Testis (tissue), 2 donors: ENCODE measurements at regions not wholly inside any gene's neighbourhood (a gene's known extent, or its start where the extent isn't known, plus 50 kb on each side); places are given as distances from the start of the nearest gene placed in this dataset.

ENCODE experiments used
- DNase-seq: peaks from one replicate; pipeline ENCODE4 v3.0.0-alpha.2; 2019
- H3K27ac ChIP-seq, 2 donors: fragments of 200-600 bp; sonication (generic); one replicate each; pipeline ENCODE4 v1.5.1; 2019
- H3K27me3 ChIP-seq: fragments of 200-600 bp; sonication (generic); one replicate; pipeline ENCODE4 v1.5.1; 2019
- H3K36me3 ChIP-seq: fragments of 200-600 bp; sonication (generic); one replicate; pipeline ENCODE4 v1.5.1; 2017; ENCODE audit warnings: low read depth; ENCODE audit errors: missing control alignments
- H3K4me1 ChIP-seq: fragments of 200-600 bp; sonication (generic); one replicate; pipeline ENCODE4 v1.5.1; 2019
- H3K4me3 ChIP-seq, 2 donors: fragments of 200-600 bp; sonication (generic); one replicate each; pipeline ENCODE4 v1.5.1; 2017 to 2019
- H3K9me3 ChIP-seq: fragments of 200-600 bp; sonication (generic); one replicate; pipeline ENCODE4 v1.5.1; 2017
- CTCF ChIP-seq, 3 experiments: fragments of 450-650 bp in 2 of 3; fragments of 200-600 bp in 1 of 3; sonication (generic) in 1 of 3; IDR thresholded peaks; one replicate each; pipeline ENCODE4 v1.5.1; 2016 to 2019; ENCODE audit warnings: antibody characterized with exemption in 3 of 3, mild to moderate bottlenecking in 2 of 3, moderate library complexity in 1 of 3
- POLR2A ChIP-seq: fragments of 450-650 bp; IDR thresholded peaks from one replicate; pipeline ENCODE4 v1.6.1; 2017; ENCODE audit warnings: antibody characterized with exemption, mild to moderate bottlenecking, moderate library complexity
- WGBS, 2 donors: methylation state at CpG; one replicate each; pipeline ENCODE4 v1.1.5; 2018; 5-methylcytosine and 5-hydroxymethylcytosine counted together
- intact Hi-C: fragments of 100-400 bp; cut with DNase I; formaldehyde crosslinking; loops from one replicate; pipeline ENCODE4 v1.15.1; 2023; ENCODE audit warnings: low total_unique reads

GRCh38 chr11:19377881-19378280 lies 137.1 kb upstream of the E2F8 start:
- no peaks in the 10 kb centered on the region for H3K27me3 ChIP-seq
- H3K4me1 ChIP-seq = peaks cover 3% of the 10 kb centered on the region
- 80 to 93% methylated on average over 4 of the region's 4 CpGs for WGBS, 2 donors

GRCh38 chr11:19375440-19375839 lies 134.7 kb upstream of the E2F8 start:
- Histone ChIP-seq H3K36me3 (no peaks in the 10 kb centered on the region), H3K9me3 (no peaks in the 10 kb centered on the region), H3K27ac (no peak overlapping the region), H3K4me3 (no peak overlapping the region), H3K4me1 (no peaks in the 10 kb centered on the region), H3K27me3 (no peaks in the 10 kb centered on the region)
- intact Hi-C loops = no loop called here
- no peak for TF ChIP-seq CTCF (IDR thresholded peaks at IDR 0.05)
- TF ChIP-seq POLR2A = no peak
- no peak for DNase-seq
- WGBS, 2 donors = 80 to 89% methylated on average over 3 of the region's 3 CpGs

More at GRCh38 chr11:19377881-19378280, 137.1 kb upstream of the E2F8 start:
- no peak for DNase-seq
- H3K36me3 ChIP-seq = no peaks in the 10 kb centered on the region
- H3K9me3 ChIP-seq = no peaks in the 10 kb centered on the region
- no peak overlapping the region for H3K27ac ChIP-seq
- no peak overlapping the region for H3K4me3 ChIP-seq
- no peak for TF ChIP-seq CTCF (IDR thresholded peaks at IDR 0.05)
- no peak for TF ChIP-seq POLR2A
- intact Hi-C loops = no loop called here

GRCh38 chr11:19374151-19374569 lies 133.4 kb upstream of the E2F8 start:
- no peak for DNase-seq
- Histone ChIP-seq H3K36me3 (no peaks in the 10 kb centered on the region), H3K4me3 (no peak overlapping the region), H3K27me3 (no peaks in the 10 kb centered on the region), H3K9me3 (no peaks in the 10 kb centered on the region), H3K4me1 (no peaks in the 10 kb centered on the region), H3K27ac (no peak overlapping the region)
- TF ChIP-seq POLR2A (no peak), CTCF (IDR thresholded peaks at IDR 0.05) (no peak)
- intact Hi-C loops = no loop called here
- 63 to 73% methylated on average over 1 of the region's 1 CpG for WGBS, 2 donors

- Histone ChIP-seq H3K36me3 (no peaks in the 10 kb centered on the region), H3K9me3 (no peaks in the 10 kb centered on the region), H3K27me3 (no peaks in the 10 kb centered on the region), H3K27ac (no peak overlapping the region), H3K4me3 (no peak overlapping the region), H3K4me1 (no peaks in the 10 kb centered on the region)
- WGBS, 2 donors = 84 to 89% methylated on average over 4 of the region's 4 CpGs
- DNase-seq = no peak
- intact Hi-C loops = no loop called here
- TF ChIP-seq CTCF (IDR thresholded peaks at IDR 0.05) (no peak), POLR2A (no peak)
Observed at GRCh38 chr11:19372381-19372780, 131.6 kb upstream of the E2F8 start.

GRCh38 chr11:19370100-19370861 lies 129.5 kb upstream of the E2F8 start:
- no peaks in the 10 kb centered on the region for H3K36me3 ChIP-seq
- no peaks in the 10 kb centered on the region for H3K4me1 ChIP-seq
- no peaks in the 10 kb centered on the region for H3K9me3 ChIP-seq
- H3K27me3 ChIP-seq = no peaks in the 10 kb centered on the region
- TF ChIP-seq POLR2A (no peak), CTCF (IDR thresholded peaks at IDR 0.05) (no peak)
- peak; percentile 40 for DNase-seq
- WGBS, 2 donors = 64 to 74% methylated on average over 7 of the region's 7 CpGs
- no peak overlapping the region for H3K27ac ChIP-seq
- intact Hi-C loops = no loop called here
- H3K4me3 ChIP-seq = no peak overlapping the region
